ENCODE measurements at regions not wholly inside any gene's neighbourhood (a gene's known extent, or its start where the extent isn't known, plus 50 kb on each side); places are given as distances from the start of the nearest gene placed in this dataset.
"Not testable (repeated sequence)": the region's sequence is repeated elsewhere in the genome, so short reads cannot be mapped to it uniquely, and the experiment has no call there.

DNA sequence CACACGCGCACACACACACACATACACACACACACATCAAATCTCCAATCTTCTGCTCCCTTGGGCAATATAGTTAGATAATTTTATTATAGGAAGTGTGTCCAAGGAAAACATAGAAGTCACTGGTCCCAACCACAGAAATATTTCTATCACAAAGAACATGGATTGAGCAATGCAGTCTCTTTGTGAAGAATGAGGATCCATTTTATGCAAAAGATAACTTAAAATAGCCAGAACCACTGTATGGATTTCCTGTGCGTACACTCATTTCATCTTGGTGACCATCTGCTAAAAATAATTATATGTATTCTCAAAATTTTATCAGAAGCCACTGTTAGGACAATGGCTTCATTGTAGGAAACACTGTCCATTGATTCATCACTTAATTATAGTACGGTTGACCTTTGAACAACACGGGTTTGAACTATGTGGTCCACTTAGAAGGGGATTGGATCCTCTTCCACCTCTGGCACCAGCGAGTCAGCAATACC is 169.6 kb upstream of the MXRA5 start:
- intact Hi-C loops (cut with DNase I): no loop called here
- DNase-seq: no peak
- ATAC-seq: no peak

GRCh38 chrX:3514996-3515395 is 168.5 kb upstream of the MXRA5 start:
- DNase-seq: no peak
- intact Hi-C loops (cut with DNase I): no loop called here
- ATAC-seq: no peak

GRCh38 chrX:3512150-3512549 is 165.7 kb upstream of the MXRA5 start:
- intact Hi-C loops (cut with DNase I); DNase-seq; ATAC-seq: not testable (repeated sequence)

GRCh38 chrX:3509934-3510333 is 163.5 kb upstream of the MXRA5 start:
- DNase-seq (no peak), ATAC-seq (no peak)
- intact Hi-C loops (cut with DNase I): no loop called here

DNA sequence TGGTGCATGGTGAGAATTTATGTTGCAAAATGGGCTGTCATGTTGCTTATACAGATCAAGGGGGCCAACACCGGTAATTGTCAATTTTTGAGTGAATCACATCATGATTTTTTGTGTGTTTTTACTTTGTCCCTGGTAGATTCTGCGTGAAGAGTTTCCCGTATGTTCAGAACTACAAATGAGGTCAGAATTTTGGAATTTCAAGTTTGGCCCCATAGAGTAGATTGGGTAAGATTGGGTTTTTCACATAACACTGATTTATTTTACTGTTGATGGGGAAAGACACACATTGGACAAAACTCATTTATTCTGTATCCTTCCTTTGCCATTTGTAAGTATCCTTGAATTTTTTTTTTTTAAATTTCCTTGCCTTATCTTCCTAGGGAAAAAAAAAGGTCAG is 158.5 kb upstream of the MXRA5 start:
- intact Hi-C loops (cut with DNase I): no loop called here
- ATAC-seq: no peak
- no peak for DNase-seq

GRCh38 chrX:3501833-3502535 is 155.5 kb upstream of the MXRA5 start:
- ATAC-seq (peak in 1 of 2 donors; percentile 62), DNase-seq (no peak)
- intact Hi-C loops (cut with DNase I): no loop called here

DNA sequence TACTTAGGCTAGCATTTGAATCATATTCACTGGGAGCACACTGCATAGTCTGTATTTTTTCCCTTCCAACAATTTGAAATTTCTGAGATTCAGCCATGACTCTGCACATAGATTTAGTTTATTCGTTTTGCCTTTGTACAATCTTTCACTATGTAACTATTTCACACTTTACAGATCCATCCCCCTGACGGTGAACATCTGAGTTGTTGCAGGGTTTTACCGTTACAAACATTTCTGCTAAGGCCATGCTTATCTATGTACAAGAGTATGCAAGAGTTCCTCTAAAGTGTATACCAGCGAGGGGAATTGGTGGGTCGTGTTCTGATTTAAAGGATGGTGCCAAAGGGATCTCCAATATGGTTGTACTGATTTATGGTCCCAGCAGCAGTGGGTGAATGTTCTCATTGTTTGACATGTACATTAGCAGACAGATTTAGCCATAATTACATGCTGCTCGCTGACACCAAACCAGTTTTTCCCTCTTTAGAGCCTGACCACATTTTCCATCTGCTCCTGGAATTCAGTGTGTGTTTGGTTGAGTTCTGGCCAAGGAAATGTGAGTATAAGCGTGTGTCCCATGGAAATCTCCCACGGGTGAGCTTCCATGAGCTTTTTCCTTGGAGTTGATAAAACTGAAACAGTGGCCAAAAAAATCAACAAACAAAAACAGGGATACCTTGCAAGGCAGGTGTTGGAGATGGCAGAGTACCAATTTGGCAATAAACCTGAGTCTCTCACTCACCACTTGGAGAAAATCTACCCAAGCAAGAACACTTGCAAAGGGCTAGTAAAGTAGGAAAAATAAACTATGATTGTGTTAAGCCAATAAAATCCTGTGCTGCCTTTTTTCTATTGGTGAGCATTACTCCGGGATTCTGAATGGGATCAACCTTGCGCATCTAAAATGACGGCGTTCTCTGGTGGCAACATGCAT is 149.7 kb upstream of the MXRA5 start:
- DNase-seq; ATAC-seq; intact Hi-C loops (cut with DNase I): not testable (repeated sequence)

GRCh38 chrX:3493605-3494004 is 147.2 kb upstream of the MXRA5 start:
- intact Hi-C loops (cut with DNase I): no loop called here
- DNase-seq (no peak), ATAC-seq (no peak)

- ATAC-seq: no peak
- no peak for DNase-seq
- intact Hi-C loops (cut with DNase I): no loop called here
Measured at GRCh38 chrX:3485727-3486126, 139.3 kb upstream of the MXRA5 start.

DNA sequence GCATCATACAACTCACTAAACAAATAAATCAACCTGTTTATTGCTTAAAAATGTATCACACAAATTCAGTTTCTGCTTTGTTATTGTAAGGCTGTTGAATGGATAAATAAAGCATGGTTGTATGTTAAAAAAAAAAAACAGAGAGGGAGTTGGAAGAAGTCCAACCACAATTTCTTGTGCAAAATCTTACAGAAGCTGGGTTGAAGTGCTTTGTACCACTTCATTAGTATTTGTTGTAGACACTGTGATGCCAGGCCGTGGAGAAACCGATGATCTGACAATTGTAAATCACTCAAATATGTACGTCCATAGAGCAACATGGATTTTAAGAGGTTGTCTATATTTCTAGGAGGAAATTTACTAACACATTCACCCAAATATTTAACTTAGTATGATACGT is 132.6 kb upstream of the MXRA5 start:
- DNase-seq (no peak), ATAC-seq (no peak)
- intact Hi-C loops (cut with DNase I): no loop called here

DNA sequence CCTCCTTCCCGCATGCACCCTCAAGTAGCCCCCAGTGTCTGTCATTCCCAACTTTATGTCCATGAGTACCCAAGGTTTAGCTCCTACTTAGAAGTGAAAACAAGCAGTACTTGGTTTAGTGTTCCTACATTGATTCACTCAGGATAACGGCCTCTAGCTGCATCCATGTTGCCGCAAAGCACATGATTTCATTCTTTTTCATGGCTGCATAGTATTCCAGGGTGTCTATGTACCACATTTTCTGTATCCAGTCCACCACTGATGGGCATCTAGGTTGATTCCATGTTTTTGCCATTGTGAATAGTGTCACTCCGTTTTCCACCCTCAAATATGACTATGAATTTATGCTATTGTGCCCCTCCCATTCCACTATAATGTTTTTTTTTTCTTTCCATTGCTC is 130.5 kb upstream of the MXRA5 start:
- DNase-seq (no peak), ATAC-seq (no peak)
- intact Hi-C loops (cut with DNase I): no loop called here

DNA sequence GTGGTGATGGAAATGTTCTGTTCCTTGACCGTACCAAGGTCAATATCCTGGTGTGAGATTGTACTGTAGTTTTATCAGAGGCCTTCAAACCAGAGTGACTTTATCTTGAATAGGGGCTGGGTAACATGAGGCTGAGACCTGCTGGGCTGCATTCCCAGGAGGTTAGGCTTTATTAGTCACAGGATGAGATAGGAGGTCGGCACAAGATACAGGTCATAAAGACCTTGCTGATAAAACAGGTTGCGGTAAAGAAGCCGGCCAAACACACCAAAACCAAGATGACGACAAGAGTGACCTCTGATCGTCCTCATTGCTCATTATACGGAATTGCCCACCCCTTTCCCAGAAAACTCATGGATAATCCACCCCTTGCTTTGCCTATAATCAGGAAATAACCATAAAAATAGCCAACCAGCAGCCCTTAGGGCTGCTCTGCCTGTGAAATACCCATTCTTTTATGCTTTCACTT is 123.8 kb upstream of the MXRA5 start:
- intact Hi-C loops (cut with DNase I): not testable (repeated sequence)
- ATAC-seq: peak in 1 of 2 donors; percentile 43
- DNase-seq: peak; percentile 20

GRCh38 chrX:3468031-3468430 is 121.6 kb upstream of the MXRA5 start:
- intact Hi-C loops (cut with DNase I): no loop called here
- no peak for DNase-seq
- ATAC-seq: no peak

DNA sequence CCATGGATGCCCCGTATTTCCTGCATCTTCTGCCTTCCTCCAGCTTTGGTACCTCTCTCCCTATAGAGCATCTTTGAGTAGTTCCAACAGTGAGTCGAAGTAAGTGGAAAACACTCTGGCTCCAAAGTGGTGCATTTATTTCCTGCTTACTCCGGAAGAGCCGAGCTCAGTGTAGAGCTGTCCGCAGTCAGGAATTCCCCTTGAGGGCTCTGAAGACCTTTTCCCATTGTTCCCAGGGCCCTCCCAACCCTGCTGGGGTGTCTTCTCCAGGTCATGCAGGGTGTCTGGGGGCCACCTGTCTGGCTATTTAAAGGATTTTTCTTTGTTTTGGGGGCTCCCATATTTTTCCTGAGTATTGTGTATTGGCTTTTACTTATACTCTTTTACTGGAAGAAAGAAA is 118.6 kb upstream of the MXRA5 start:
- no peak for ATAC-seq
- intact Hi-C loops (cut with DNase I): no loop called here
- no peak for DNase-seq

DNA sequence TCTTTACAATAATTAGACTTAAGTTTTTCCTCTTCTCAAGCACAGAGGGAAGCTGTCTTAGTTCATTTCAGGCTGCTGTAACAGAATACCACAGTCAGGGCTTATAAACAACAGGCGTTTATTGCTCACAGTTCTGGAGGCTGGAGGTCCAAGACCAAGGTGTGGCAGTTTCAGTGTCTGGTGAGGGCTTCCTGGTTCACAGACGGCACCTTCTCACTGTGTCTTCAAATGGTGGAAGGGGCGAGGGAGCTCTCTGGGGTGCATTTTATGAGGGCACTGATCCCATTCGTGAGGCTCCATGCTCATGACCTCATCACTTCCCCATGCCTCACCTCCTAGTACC is 115.7 kb upstream of the MXRA5 start:
- intact Hi-C loops (cut with DNase I): no loop called here
- DNase-seq (no peak), ATAC-seq (no peak)

GRCh38 chrX:3461397-3462165 is 115.1 kb upstream of the MXRA5 start:
- no peak for ATAC-seq
- intact Hi-C loops (cut with DNase I): no loop called here
- DNase-seq: no peak

DNA sequence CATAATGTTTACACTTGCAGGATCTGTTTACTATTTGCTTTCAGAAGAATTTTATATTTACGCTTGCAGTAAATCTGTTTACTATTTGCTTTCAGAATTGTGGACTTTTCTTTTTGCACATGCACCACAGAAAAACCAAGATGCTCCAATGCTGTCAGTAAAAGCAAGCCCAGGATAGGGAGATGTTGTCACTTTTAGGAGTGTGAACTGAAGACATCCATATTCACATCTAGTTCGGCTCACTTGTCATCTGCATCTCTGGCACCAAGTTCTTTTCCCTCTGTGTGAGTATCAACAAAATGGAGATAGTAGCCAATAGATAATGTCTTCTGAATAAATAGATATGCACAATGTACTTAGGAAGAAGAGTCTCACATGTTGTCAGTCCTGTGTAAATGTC is 109.3 kb upstream of the MXRA5 start:
- intact Hi-C loops (cut with DNase I): no loop called here
- ATAC-seq: no peak
- no peak for DNase-seq

DNA sequence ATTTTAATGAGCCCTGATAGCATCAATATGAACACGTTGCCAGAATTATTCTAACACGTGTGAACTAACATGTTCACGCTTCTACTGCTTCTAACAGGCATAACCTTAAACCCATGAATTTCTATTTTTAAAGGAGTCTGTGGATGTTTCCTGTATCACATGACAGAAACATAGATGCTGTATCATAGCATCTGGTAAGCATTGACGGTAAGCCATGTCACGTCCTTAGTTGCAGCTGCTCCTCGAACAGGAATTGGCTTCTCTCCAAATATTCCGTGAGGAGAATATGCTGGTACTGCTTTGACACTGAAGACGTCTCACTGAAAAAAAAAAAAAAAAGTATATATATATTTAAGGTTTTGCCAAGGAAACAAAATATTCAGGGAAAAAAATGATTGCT is 105.1 kb upstream of the MXRA5 start:
- ATAC-seq (no peak), DNase-seq (no peak)
- intact Hi-C loops (cut with DNase I): no loop called here

DNA sequence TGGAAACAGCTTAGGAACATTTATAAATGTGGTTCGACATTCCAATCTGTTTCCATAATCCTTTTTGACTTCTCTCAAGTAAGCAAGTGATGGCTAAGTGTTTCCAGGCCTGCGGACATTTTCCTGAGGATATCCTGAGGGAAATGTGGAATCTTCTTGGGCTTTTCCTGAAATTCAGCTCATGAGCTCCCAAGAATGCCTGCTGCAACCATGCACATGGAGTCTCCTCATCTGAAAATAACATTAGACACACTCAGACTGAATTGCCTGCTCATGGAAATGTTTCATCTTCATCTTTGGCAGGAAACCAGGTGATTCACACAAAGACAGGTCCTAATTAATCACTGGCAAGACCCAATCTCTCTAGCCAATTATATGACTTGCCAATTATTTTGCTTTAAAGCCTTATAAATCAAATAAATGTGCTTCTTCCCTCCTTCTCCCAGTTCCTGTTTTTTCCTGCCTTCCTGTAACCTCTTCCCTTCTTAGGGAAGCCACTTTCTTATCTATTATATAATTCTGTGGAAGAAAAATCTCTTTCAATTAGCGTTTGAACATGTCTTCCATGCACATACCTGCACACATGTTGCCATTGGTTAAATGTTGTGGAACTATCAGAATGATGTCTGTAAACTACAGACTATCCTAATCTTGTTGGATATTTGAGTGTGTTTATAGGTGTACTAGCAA is 104.6 kb upstream of the MXRA5 start:
- DNase-seq: no peak
- intact Hi-C loops (cut with DNase I): no loop called here
- ATAC-seq: peak in 1 of 2 donors; percentile 61

All from left cardiac atrium (tissue), 4 donors.